HUES48 (cell line): ENCODE measurements at regions not wholly inside any gene's neighbourhood (a gene's known extent, or its start where the extent isn't known, plus 50 kb on each side); places are given as distances from the start of the nearest gene placed in this dataset.

Source experiments
- H3K27ac ChIP-seq: one replicate; pipeline ENCODE4 v1.7.0; 2013; ENCODE audit warnings: low read depth, low read length, inconsistent platforms
- H3K27me3 ChIP-seq: 2 replicates; pipeline ENCODE4 v1.6.1; 2013; ENCODE audit warnings: mild to moderate bottlenecking, low read length; ENCODE audit not compliant: control insufficient read depth, insufficient read depth
- H3K36me3 ChIP-seq: 2 replicates; pipeline ENCODE4 v1.6.1; 2013; ENCODE audit warnings: low read length; ENCODE audit not compliant: control insufficient read depth, insufficient read depth
- H3K4me1 ChIP-seq: 2 replicates; pipeline ENCODE4 v1.6.1; 2013; ENCODE audit warnings: mild to moderate bottlenecking, low read length; ENCODE audit not compliant: control insufficient read depth, insufficient read depth
- H3K4me3 ChIP-seq: 2 replicates; pipeline ENCODE4 v1.5.1; 2013; ENCODE audit warnings: mild to moderate bottlenecking, low read depth, low read length
- H3K9ac ChIP-seq: 2 replicates; pipeline ENCODE4 v1.6.1; 2013; ENCODE audit warnings: mild to moderate bottlenecking, low read depth, low read length, moderate library complexity
- H3K9me3 ChIP-seq: 2 replicates; pipeline ENCODE4 v1.6.1; 2013; ENCODE audit warnings: low read length; ENCODE audit not compliant: control insufficient read depth, insufficient read depth

DNA sequence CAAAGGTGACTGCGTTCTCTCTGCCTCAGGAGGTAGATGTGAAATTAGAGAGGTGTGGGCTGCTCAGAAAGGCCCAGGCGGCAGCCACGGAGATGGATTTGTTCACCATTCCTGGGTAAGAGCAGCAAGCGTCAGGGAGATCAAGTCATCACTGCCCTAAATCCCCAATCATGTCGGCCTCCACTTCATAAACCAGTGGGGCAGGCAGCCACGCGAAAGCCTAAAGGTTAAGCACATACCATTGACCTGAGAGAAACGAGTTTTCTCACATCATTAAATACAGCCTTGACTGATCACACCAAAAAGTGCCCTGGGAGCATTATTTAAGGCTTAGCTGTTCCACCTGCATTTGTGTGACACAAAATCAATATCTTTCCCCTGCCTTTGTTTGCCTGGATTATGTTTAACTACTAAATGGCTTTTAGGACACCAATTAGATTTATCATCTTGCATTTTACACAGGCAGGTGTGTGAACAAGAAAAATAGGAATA lies 50.7 kb upstream of the FOXB1 start:
- H3K36me3 ChIP-seq = no peaks in the 10 kb centered on the region
- H3K9me3 ChIP-seq = no peaks in the 10 kb centered on the region
- H3K27ac ChIP-seq = peak overlapping the region; percentile 31
- H3K9ac ChIP-seq = no peak overlapping the region
- H3K4me3 ChIP-seq = no peak overlapping the region
- H3K27me3 ChIP-seq = no peaks in the 10 kb centered on the region
- H3K4me1 ChIP-seq = peaks cover 11% of the 10 kb centered on the region

DNA sequence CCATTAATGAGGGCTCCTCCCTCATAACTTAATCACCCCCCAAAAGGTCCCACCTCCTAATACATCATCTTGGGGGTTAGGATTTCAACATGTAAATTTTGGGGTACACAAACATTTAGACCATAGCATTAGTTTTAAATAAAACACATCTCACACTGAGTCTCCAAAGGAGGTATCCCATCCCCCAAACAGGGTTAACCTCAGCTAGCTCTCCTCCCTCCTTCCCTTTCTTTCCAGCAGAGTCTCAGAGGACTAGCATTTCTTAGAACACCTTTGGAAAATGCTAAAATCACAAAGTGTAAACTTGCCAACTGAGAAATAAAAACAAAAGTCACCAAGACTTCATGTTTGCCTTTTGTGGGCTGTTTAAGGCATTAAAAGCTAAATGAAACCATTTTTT lies 51.2 kb upstream of the FOXB1 start:
- Histone ChIP-seq H3K27ac (peak overlapping the region; percentile 31), H3K9me3 (no peaks in the 10 kb centered on the region), H3K4me3 (no peak overlapping the region), H3K27me3 (no peaks in the 10 kb centered on the region), H3K36me3 (no peaks in the 10 kb centered on the region), H3K4me1 (peaks cover 11% of the 10 kb centered on the region), H3K9ac (no peak overlapping the region)

DNA sequence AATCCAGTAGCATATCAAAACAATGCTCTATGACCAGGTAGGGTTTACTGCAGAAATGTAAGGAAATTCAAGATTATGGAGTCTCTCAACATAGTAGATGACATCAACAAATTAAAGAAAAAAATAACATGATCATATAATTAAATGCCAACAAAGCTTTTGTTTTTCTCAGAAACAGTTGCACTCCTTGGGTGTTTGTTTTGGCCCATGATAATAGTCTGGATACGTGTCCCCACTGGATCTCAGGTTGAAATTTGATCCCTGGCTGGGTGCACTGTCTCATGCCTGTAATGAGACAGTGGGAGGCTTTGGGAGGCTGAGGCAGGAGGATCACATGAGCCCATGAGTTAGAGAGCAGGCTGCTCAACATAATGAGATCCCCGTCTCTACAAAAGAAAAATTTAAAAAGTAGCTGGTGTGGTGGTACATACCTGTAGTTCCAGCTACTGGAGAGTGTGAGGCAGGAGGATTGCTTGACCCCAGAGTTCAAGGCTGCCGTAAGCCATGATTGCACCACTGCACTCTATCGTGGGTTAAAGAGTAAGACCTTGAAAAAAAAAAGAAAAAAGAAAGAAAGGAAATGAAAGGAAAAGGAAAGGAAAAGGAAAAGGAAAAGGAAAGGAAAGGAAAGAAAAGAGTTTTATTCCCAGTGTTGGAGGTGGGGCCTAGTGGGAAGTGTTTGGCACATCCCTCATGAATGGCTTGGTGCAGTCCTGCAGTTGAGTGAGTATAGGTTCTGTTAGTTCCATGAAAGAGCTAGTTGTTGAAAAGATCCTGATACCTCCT lies 53.3 kb upstream of the FOXB1 start:
- Histone ChIP-seq H3K4me3 (no peak overlapping the region), H3K36me3 (no peaks in the 10 kb centered on the region), H3K27me3 (no peaks in the 10 kb centered on the region), H3K9ac (no peak overlapping the region), H3K4me1 (peaks cover 11% of the 10 kb centered on the region), H3K9me3 (no peaks in the 10 kb centered on the region), H3K27ac (no peak overlapping the region)

DNA sequence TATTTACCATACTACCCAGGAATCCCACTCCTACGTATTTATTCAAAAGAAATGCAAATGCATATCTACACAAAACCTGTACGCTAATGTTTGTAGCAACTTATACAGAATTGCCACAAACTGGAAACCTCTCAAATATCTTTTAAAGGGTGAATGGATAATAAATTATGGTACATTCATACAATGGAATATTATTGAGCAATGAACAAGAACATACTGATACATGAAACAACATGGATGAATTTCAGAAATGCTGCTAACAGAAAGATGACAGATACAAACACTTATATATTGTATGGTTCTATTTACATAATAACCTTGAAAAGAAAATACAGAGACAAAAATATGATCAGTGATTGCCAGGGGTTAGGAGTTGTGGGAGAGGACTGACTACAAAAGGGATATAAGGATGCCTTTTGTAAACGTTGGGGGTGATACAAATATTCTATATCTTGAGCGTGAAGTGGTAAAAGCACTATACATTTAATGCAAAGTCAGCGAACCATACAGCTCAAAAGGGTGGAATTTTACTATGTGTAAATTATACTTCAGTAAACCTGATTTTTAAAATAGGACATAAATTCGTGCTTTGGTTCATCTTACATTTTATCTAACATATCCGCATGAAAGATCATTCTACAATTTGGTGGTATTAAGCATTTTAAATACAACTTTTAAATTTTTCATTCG lies 55.0 kb upstream of the FOXB1 start:
- H3K9ac ChIP-seq = no peak overlapping the region
- H3K27ac ChIP-seq = no peak overlapping the region
- no peaks in the 10 kb centered on the region for H3K36me3 ChIP-seq
- no peaks in the 10 kb centered on the region for H3K9me3 ChIP-seq
- H3K4me1 ChIP-seq = peaks cover 11% of the 10 kb centered on the region
- no peak overlapping the region for H3K4me3 ChIP-seq
- no peaks in the 10 kb centered on the region for H3K27me3 ChIP-seq

DNA sequence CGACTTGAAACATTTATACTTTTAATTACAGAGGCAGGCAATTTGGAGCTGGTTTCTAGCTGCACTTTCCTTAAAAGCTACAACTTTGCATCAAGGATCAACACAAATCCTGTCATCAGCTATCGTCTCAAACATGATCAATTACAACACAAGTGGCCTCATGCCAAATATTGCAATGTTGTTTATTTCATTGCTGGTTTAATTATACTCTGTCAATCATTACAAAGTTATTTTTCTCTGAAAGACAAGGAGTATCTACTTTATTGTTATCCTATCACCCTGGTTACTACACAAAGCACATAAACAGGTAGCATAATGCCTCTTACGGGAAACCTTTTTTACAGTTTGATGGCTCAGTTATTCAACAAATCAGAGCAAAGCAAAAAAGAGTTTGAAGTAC lies 58.0 kb upstream of the FOXB1 start:
- Histone ChIP-seq H3K9me3 (no peaks in the 10 kb centered on the region), H3K27me3 (no peaks in the 10 kb centered on the region), H3K27ac (no peak overlapping the region), H3K36me3 (no peaks in the 10 kb centered on the region), H3K9ac (no peak overlapping the region), H3K4me1 (peaks cover 9% of the 10 kb centered on the region), H3K4me3 (no peak overlapping the region)

DNA sequence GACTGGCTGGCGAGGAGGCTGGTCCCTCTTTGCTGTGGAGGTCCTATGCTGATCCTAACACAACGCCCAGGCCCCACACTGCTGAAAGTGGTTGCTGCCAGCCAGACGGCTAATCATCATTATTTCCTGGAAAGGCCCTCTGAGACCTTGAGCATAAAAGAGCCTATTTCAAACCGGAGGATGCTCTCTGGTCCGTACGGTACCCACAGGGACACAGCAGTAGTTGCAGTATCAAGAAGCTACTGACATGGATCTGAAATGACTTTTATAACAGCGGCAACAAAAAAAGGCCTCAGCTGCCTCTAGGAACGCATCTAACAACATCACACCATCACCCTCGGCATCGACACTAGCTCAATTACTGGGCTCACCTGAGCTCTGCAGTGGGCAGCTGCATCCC lies 59.1 kb upstream of the FOXB1 start:
- Histone ChIP-seq H3K27me3 (no peaks in the 10 kb centered on the region), H3K4me1 (peaks cover 15% of the 10 kb centered on the region), H3K9ac (no peak overlapping the region), H3K27ac (no peak overlapping the region), H3K9me3 (no peaks in the 10 kb centered on the region), H3K4me3 (no peak overlapping the region), H3K36me3 (no peaks in the 10 kb centered on the region)

DNA sequence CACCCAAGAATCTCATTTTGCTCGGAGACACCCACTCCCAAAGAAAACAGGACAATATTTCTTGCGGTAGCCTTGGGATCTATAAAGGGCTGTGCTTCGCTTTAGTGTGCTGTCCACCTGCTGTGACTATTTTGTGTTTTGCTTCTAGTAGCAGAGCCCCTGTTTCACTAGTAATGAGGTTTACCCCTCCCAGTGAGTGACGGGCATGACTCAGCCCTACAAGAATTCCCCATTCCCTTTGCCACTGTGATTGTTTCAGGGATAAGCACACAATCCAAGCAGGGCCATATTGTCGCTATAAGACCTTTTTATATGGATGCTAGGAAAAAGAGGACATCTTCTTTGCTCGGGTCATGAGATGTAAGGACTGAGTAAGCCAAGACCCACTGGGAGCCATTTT lies 62.5 kb upstream of the FOXB1 start:
- no peak overlapping the region for H3K9ac ChIP-seq
- H3K4me3 ChIP-seq = no peak overlapping the region
- no peaks in the 10 kb centered on the region for H3K9me3 ChIP-seq
- peaks cover 20% of the 10 kb centered on the region for H3K4me1 ChIP-seq
- peak overlapping the region; percentile 76 for H3K27ac ChIP-seq
- no peaks in the 10 kb centered on the region for H3K36me3 ChIP-seq
- no peaks in the 10 kb centered on the region for H3K27me3 ChIP-seq

DNA sequence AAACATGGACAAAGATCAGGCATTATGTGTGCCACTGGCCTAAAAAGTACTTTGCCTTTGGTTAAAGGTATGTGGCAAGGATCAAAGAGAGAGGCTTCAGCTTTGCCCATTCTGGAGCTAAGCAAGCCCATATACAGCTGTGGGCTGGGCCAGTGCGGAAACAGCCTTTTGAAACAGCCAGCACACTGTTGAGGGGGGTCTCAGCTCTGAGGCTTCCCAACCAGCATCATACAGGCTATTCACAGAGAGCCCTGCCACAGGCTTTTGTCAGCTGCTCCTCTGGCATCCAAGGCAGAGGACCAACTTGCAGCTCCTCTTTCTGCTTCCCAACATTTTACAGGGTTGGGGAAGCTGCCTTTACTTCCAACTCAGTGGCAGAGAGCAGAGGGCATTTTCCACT lies 63.2 kb upstream of the FOXB1 start:
- Histone ChIP-seq H3K4me3 (no peak overlapping the region), H3K27ac (peak overlapping the region; percentile 76), H3K36me3 (no peaks in the 10 kb centered on the region), H3K9me3 (no peaks in the 10 kb centered on the region), H3K4me1 (peaks cover 27% of the 10 kb centered on the region), H3K27me3 (no peaks in the 10 kb centered on the region), H3K9ac (no peak overlapping the region)

DNA sequence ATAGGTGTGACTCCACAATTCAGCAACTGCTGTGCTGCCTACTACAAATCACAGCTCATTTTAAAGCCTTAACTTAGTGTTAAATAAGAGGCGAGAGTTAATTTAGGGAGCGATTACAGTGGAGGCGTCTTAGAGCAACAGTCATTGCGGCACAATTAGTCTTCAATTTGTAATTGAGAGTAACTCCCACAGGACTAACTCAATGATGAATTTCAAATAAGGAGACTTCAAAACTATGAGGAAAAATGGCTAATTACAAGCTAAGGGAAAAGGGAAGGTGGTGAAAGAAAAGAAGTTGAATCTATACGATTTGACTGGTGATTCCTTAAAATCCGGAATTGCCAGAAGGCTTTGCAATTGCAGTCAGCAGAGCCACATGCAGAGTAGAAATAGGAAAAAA lies 63.7 kb upstream of the FOXB1 start:
- no peaks in the 10 kb centered on the region for H3K27me3 ChIP-seq
- H3K36me3 ChIP-seq = no peaks in the 10 kb centered on the region
- H3K27ac ChIP-seq = no peak overlapping the region
- H3K4me3 ChIP-seq = no peak overlapping the region
- H3K9ac ChIP-seq = no peak overlapping the region
- H3K4me1 ChIP-seq = peaks cover 31% of the 10 kb centered on the region
- no peaks in the 10 kb centered on the region for H3K9me3 ChIP-seq

DNA sequence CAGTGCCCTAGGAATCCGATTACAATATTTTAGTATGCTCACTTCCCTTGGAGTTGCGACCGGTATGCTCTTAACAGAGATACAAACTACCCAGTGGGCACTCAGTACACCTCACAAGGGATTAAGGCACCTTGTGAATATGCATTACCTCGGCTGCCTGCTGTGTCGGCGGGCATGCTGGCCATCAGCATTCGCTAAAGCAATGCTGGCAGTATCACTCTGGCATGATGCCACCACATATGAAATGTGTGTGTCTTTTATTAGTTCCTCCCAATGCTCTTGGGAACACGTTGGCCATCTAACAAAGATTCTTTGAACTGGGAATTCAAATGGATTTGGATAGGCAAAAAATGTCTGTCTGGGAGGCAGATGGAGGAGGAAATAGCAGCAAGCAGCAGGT lies 67.4 kb upstream of the FOXB1 start:
- Histone ChIP-seq H3K9me3 (no peaks in the 10 kb centered on the region), H3K9ac (no peak overlapping the region), H3K4me1 (peaks cover 47% of the 10 kb centered on the region), H3K27ac (no peak overlapping the region), H3K27me3 (no peaks in the 10 kb centered on the region), H3K36me3 (no peaks in the 10 kb centered on the region), H3K4me3 (no peak overlapping the region)

DNA sequence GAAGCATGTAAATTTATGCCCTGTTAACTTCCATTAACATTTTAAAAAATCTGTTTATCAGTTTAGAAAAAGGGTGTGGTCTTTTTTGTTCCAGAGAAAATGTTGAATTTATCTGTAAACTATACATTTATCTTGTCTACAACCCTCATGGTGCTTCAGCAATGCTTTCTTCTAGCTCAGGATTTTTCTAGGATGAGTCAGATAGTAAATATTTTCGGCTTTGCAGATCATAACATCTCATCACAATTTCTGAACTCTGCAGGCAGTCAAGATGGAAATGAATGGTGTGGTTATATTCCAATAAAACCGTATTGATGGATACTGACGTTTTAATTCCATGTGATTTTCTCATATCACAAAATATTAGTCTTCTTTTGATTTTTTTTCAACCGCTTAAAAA lies 70.5 kb upstream of the FOXB1 start:
- Histone ChIP-seq H3K4me1 (peaks cover 40% of the 10 kb centered on the region), H3K4me3 (no peak overlapping the region), H3K9ac (no peak overlapping the region), H3K9me3 (no peaks in the 10 kb centered on the region), H3K27ac (no peak overlapping the region), H3K27me3 (no peaks in the 10 kb centered on the region), H3K36me3 (no peaks in the 10 kb centered on the region)
